Inferior parietal cortex (tissue), 1 donor: ENCODE measurements at regions not wholly inside any gene's neighbourhood (a gene's known extent, or its start where the extent isn't known, plus 50 kb on each side); places are given as distances from the start of the nearest gene placed in this dataset.

Experiments
- DNase-seq: peaks from one replicate; pipeline ENCODE4 v3.0.0-alpha.2; 2016; ENCODE audit errors: extremely low spot score

GRCh38 chr7:46028246-46028645 lies 107.2 kb upstream of the IGFBP3 start:
- no peak for DNase-seq

GRCh38 chr7:46026741-46027140 lies 105.7 kb upstream of the IGFBP3 start:
- no peak for DNase-seq

- DNase-seq, result no peak
These were observed 103.3 kb upstream of the IGFBP3 start for GRCh38 chr7:46024263-46024916.

GRCh38 chr7:46022397-46022796 lies 101.3 kb upstream of the IGFBP3 start:
- DNase-seq, result no peak

- no peak for DNase-seq
These were observed 94.2 kb upstream of the IGFBP3 start for GRCh38 chr7:46015107-46015868.

GRCh38 chr7:46011501-46011900 lies 90.4 kb upstream of the IGFBP3 start:
- DNase-seq, result no peak

GRCh38 chr7:46011059-46011458 lies 90.0 kb upstream of the IGFBP3 start:
- no peak for DNase-seq

- no peak for DNase-seq
These were observed 88.1 kb upstream of the IGFBP3 start for GRCh38 chr7:46009211-46009610.

GRCh38 chr7:46007990-46008643 lies 87.0 kb upstream of the IGFBP3 start:
- no peak for DNase-seq

- no peak for DNase-seq
These were observed 86.1 kb upstream of the IGFBP3 start for GRCh38 chr7:46007194-46007593.

GRCh38 chr7:46006723-46007122 lies 85.7 kb upstream of the IGFBP3 start:
- DNase-seq, result no peak

GRCh38 chr7:46006212-46006611 lies 85.1 kb upstream of the IGFBP3 start:
- DNase-seq, result no peak

GRCh38 chr7:46004965-46005364 lies 83.9 kb upstream of the IGFBP3 start:
- no peak for DNase-seq

GRCh38 chr7:46003896-46004875 lies 83.1 kb upstream of the IGFBP3 start:
- no peak for DNase-seq

GRCh38 chr7:46003161-46003560 lies 82.1 kb upstream of the IGFBP3 start:
- DNase-seq, result no peak

GRCh38 chr7:46000513-46000912 lies 79.4 kb upstream of the IGFBP3 start:
- DNase-seq, result no peak

GRCh38 chr7:45999541-45999940 lies 78.5 kb upstream of the IGFBP3 start:
- no peak for DNase-seq

- no peak for DNase-seq
These were observed 77.4 kb upstream of the IGFBP3 start for GRCh38 chr7:45998506-45998905.

GRCh38 chr7:45993621-45994020 lies 72.5 kb upstream of the IGFBP3 start:
- no peak for DNase-seq

- no peak for DNase-seq
These were observed 71.8 kb upstream of the IGFBP3 start for GRCh38 chr7:45992826-45993225.

- DNase-seq, result no peak
These were observed 69.2 kb upstream of the IGFBP3 start for GRCh38 chr7:45990276-45990675.
